ENCODE measurements at regions not wholly inside any gene's neighbourhood (a gene's known extent, or its start where the extent isn't known, plus 50 kb on each side); places are given as distances from the start of the nearest gene placed in this dataset.

DNA sequence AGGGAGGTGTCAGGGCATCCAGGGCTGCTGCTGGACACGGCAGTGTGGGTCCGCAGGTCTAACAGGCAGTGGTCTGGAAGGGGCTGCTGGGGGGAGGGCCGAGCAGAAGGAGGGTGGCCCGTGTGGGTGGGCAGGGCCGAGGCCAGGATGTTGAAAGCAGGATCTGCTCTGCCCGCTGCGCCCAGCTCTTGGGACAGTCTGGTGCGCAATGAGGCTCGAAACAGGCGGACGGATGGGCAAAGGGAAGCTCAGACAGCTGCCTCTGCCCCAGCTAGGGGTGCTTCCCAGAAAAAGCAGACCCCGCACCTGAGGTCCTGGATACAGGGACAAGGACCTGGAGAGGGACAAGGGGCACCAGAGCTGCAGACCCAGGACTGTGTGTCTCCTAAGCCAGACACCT lies 121.3 kb downstream of the FAM53A start:
- Histone ChIP-seq H3K9me3 (ENCODE audit: insufficient read depth, low read length) (no peaks in the 10 kb centered on the region), H3K27me3 (ENCODE audit: low read length) (no peaks in the 10 kb centered on the region), H3K36me3 (ENCODE audit: low read length) (no peaks in the 10 kb centered on the region), H3K9me2 (replicated peaks; ENCODE audit: insufficient read depth, low read length) (no peaks in the 10 kb centered on the region), H3F3A (ENCODE audit: insufficient read depth) (no peaks in the 10 kb centered on the region), H2AFZ (ENCODE audit: low read depth, low read length, severe bottlenecking) (no peak overlapping the region), H3K4me2 (ENCODE audit: low read depth, low read length, poor library complexity, severe bottlenecking) (no peak overlapping the region), H3K79me2 (ENCODE audit: insufficient read depth, low read length) (no peaks in the 10 kb centered on the region), H4K20me1 (ENCODE audit: low read depth, low read length) (no peaks in the 10 kb centered on the region), H3K27ac (ENCODE audit: low read depth, low read length) (no peak overlapping the region), H3K9ac (ENCODE audit: low read length) (no peak overlapping the region), H3K4me3 (ENCODE audit: insufficient read depth, low read length, poor library complexity, severe bottlenecking) (no peak overlapping the region)
- no peak for TF ChIP-seq CTCF (IDR thresholded peaks at IDR 0.05; ENCODE audit: insufficient read depth, low read length, poor library complexity, severe bottlenecking)
- TF ChIP-seq EZH2phosphoT487 (conservative IDR thresholded peaks at IDR 0.05; ENCODE audit: low read length) = no peak

GRCh38 chr4:1562371-1562770 lies 121.7 kb downstream of the FAM53A start:
- no peak overlapping the region for H3K27ac ChIP-seq (ENCODE audit: low read depth, low read length)
- no peaks in the 10 kb centered on the region for H3K79me2 ChIP-seq (ENCODE audit: insufficient read depth, low read length)
- H3K36me3 ChIP-seq (ENCODE audit: low read length) = no peaks in the 10 kb centered on the region
- no peaks in the 10 kb centered on the region for H4K20me1 ChIP-seq (ENCODE audit: low read depth, low read length)
- H2AFZ ChIP-seq (ENCODE audit: low read depth, low read length, severe bottlenecking) = no peak overlapping the region
- no peak overlapping the region for H3K4me3 ChIP-seq (ENCODE audit: insufficient read depth, low read length, poor library complexity, severe bottlenecking)
- no peak overlapping the region for H3K4me2 ChIP-seq (ENCODE audit: low read depth, low read length, poor library complexity, severe bottlenecking)
- H3K9ac ChIP-seq (ENCODE audit: low read length) = no peak overlapping the region
- H3K9me3 ChIP-seq (ENCODE audit: insufficient read depth, low read length) = no peaks in the 10 kb centered on the region
- no peaks in the 10 kb centered on the region for H3F3A ChIP-seq (ENCODE audit: insufficient read depth)
- H3K9me2 ChIP-seq (replicated peaks; ENCODE audit: insufficient read depth, low read length) = no peaks in the 10 kb centered on the region
- no peaks in the 10 kb centered on the region for H3K27me3 ChIP-seq (ENCODE audit: low read length)
- TF ChIP-seq EZH2phosphoT487 (conservative IDR thresholded peaks at IDR 0.05; ENCODE audit: low read length) (no peak), CTCF (IDR thresholded peaks at IDR 0.05; ENCODE audit: insufficient read depth, low read length, poor library complexity, severe bottlenecking) (no peak)

GRCh38 chr4:1561286-1561990 lies 122.7 kb downstream of the FAM53A start:
- Histone ChIP-seq H3K27me3 (ENCODE audit: low read length) (no peaks in the 10 kb centered on the region), H3F3A (ENCODE audit: insufficient read depth) (no peaks in the 10 kb centered on the region)

More at GRCh38 chr4:1561286-1561990, 122.7 kb downstream of the FAM53A start:
- Histone ChIP-seq H4K20me1 (ENCODE audit: low read depth, low read length) (no peaks in the 10 kb centered on the region), H2AFZ (ENCODE audit: low read depth, low read length, severe bottlenecking) (no peak overlapping the region), H3K79me2 (ENCODE audit: insufficient read depth, low read length) (no peaks in the 10 kb centered on the region), H3K36me3 (ENCODE audit: low read length) (no peaks in the 10 kb centered on the region), H3K27ac (ENCODE audit: low read depth, low read length) (no peak overlapping the region), H3K9ac (ENCODE audit: low read length) (no peak overlapping the region), H3K4me3 (ENCODE audit: insufficient read depth, low read length, poor library complexity, severe bottlenecking) (no peak overlapping the region), H3K4me2 (ENCODE audit: low read depth, low read length, poor library complexity, severe bottlenecking) (no peak overlapping the region), H3K9me2 (replicated peaks; ENCODE audit: insufficient read depth, low read length) (no peaks in the 10 kb centered on the region), H3K9me3 (ENCODE audit: insufficient read depth, low read length) (no peaks in the 10 kb centered on the region)
- TF ChIP-seq EZH2phosphoT487 (conservative IDR thresholded peaks at IDR 0.05; ENCODE audit: low read length) (no peak), CTCF (IDR thresholded peaks at IDR 0.05; ENCODE audit: insufficient read depth, low read length, poor library complexity, severe bottlenecking) (no peak)
